H1 (cell line): ENCODE measurements at regions not wholly inside any gene's neighbourhood (a gene's known extent, or its start where the extent isn't known, plus 50 kb on each side); places are given as distances from the start of the nearest gene placed in this dataset.

Experiments
- CTCF ChIA-PET: fragments of 300-600 bp; sonication (Branson Sonifier 250); formaldehyde crosslinking; loops from one replicate; lab custom pipeline; 2021; ENCODE audit not compliant: partially characterized antibody; lab: Charles Lee
- POLR2A ChIA-PET: fragments of 300-600 bp; sonication (Branson Sonifier 250); formaldehyde crosslinking; loops from one replicate; lab custom pipeline; 2021; ENCODE audit warnings: inconsistent platforms; ENCODE audit not compliant: partially characterized antibody; lab: Charles Lee
- DNase-seq, 2 experiments: peaks; one replicate each; pipeline versions ENCODE4 v3.0.0 to v3.0.0-alpha.2; 2010 to 2022; ENCODE audit warnings: low spot score in 2 of 2, low read depth in 1 of 2, mixed read lengths in 1 of 2
- FAIRE-seq: peaks from 2 replicates; lab custom pipeline; 2011; peaks lifted over from hg19 to GRCh38; lab: Jason Lieb, UNC
- H2AFZ ChIP-seq: 2 replicates; pipeline ENCODE4 v1.8.1; 2012; ENCODE audit warnings: low read length, inconsistent platforms
- H2AK5ac ChIP-seq: 2 replicates; pipeline ENCODE4 v1.6.1; 2013; ENCODE audit warnings: low read depth, low read length
- H2BK120ac ChIP-seq: replicated peaks from 2 replicates; pipeline ENCODE3; 2013; ENCODE audit warnings: low read depth, low read length, inconsistent platforms
- H2BK12ac ChIP-seq: 2 replicates; pipeline ENCODE4 v1.6.1; 2013; ENCODE audit warnings: low read depth, low read length
- H2BK15ac ChIP-seq: 2 replicates; pipeline ENCODE4 v1.6.1; 2013; ENCODE audit warnings: low read length
- H2BK20ac ChIP-seq: 2 replicates; pipeline ENCODE4 v1.6.1; 2013; ENCODE audit warnings: low read length
- H2BK5ac ChIP-seq: 2 replicates; pipeline ENCODE4 v1.6.1; 2013; ENCODE audit warnings: low read depth, low read length
- H3K14ac ChIP-seq: 2 replicates; pipeline ENCODE4 v1.6.1; 2013; ENCODE audit warnings: inconsistent platforms; ENCODE audit not compliant: insufficient read length
- H3K18ac ChIP-seq: 2 replicates; pipeline ENCODE4 v1.6.1; 2013; ENCODE audit warnings: low read length; ENCODE audit errors: extremely low read depth
- H3K23ac ChIP-seq: 2 replicates; pipeline ENCODE4 v1.6.1; 2013; ENCODE audit warnings: inconsistent platforms; ENCODE audit not compliant: insufficient read length
- H3K23me2 ChIP-seq: 2 replicates; pipeline ENCODE4 v1.6.1; 2013; ENCODE audit warnings: low read depth, low read length
- H3K27ac ChIP-seq: 2 replicates; pipeline ENCODE4 v1.6.1; 2011; ENCODE audit warnings: low read depth, low read length, inconsistent platforms
- H3K27me3 ChIP-seq, 4 experiments: replicated peaks in 1 of 4; 1 replicate in 1 of 4; 2 replicates in 3 of 4; pipeline versions ENCODE4 v1.6.1 to v1.8.1; 2011 to 2013; ENCODE audit warnings: low read length in 3 of 4, mild to moderate bottlenecking in 3 of 4, inconsistent platforms in 2 of 4, mixed read lengths in 2 of 4, moderate library complexity in 1 of 4; ENCODE audit not compliant: control insufficient read depth in 3 of 4, insufficient read depth in 3 of 4; ENCODE audit errors: extremely low read depth in 1 of 4
- H3K36me3 ChIP-seq, 4 experiments: 2 replicates each; pipeline versions ENCODE4 v1.6.1 to v1.8.1; 2011 to 2013; ENCODE audit warnings: mild to moderate bottlenecking in 4 of 4, low read length in 3 of 4, moderate library complexity in 2 of 4, control low read depth in 1 of 4, inconsistent platforms in 1 of 4; ENCODE audit not compliant: insufficient read depth in 4 of 4, control insufficient read depth in 2 of 4
- H3K4ac ChIP-seq: replicated peaks from 2 replicates; pipeline ENCODE3; 2013; ENCODE audit warnings: low read length, low read depth, mixed read lengths, inconsistent platforms; ENCODE audit not compliant: insufficient read length
- H3K4me1 ChIP-seq, 4 experiments: replicated peaks in 1 of 4; 1 replicate in 1 of 4; 2 replicates in 3 of 4; pipeline versions ENCODE4 v1.6.1 to v1.8.1; 2011 to 2013; ENCODE audit warnings: low read length in 3 of 4, inconsistent platforms in 2 of 4, mixed read lengths in 1 of 4; ENCODE audit not compliant: insufficient read depth in 4 of 4, control insufficient read depth in 3 of 4
- H3K4me2 ChIP-seq, 2 experiments: 2 replicates each; pipeline versions ENCODE4 v1.6.1 to v1.8.1; 2011 to 2013; ENCODE audit warnings: low read depth in 2 of 2, low read length in 2 of 2, control low read depth in 1 of 2, inconsistent platforms in 1 of 2, mild to moderate bottlenecking in 1 of 2; ENCODE audit not compliant: insufficient read depth in 1 of 2
- H3K4me3 ChIP-seq, 4 experiments: fragments of 200-600, 300-600 bp in 1 of 4; sonication (generic), shearing (Covaris generic), sonication (Bioruptor Twin) in 1 of 4; 2 replicates each; pipeline versions ENCODE4 v1.5.1 to v1.8.1; 2011 to 2016; ENCODE audit warnings: low read length in 4 of 4, low read depth in 3 of 4, control low read depth in 2 of 4, inconsistent platforms in 2 of 4, mild to moderate bottlenecking in 2 of 4, mixed read lengths in 1 of 4, moderate library complexity in 1 of 4; ENCODE audit not compliant: insufficient read depth in 2 of 4; ENCODE audit errors: extremely low read depth in 1 of 4
- H3K56ac ChIP-seq: replicated peaks from 2 replicates; pipeline ENCODE3; 2013; ENCODE audit warnings: low read depth, mild to moderate bottlenecking, mixed read lengths, low read length, inconsistent platforms; ENCODE audit not compliant: insufficient read length
- H3K79me1 ChIP-seq: 2 replicates; pipeline ENCODE4 v1.6.1; 2013; ENCODE audit warnings: low read depth, low read length, control low read depth
- H3K79me2 ChIP-seq, 2 experiments: 2 replicates each; pipeline versions ENCODE4 v1.6.1 to v1.8.1; 2012 to 2013; ENCODE audit warnings: low read length in 2 of 2, mild to moderate bottlenecking in 2 of 2, inconsistent platforms in 1 of 2; ENCODE audit not compliant: insufficient read depth in 2 of 2, control insufficient read depth in 1 of 2
- H3K9ac ChIP-seq, 4 experiments: replicated peaks in 1 of 4; 1 replicate in 1 of 4; 2 replicates in 3 of 4; pipeline versions ENCODE4 v1.6.1 to v1.8.1; 2011 to 2013; ENCODE audit warnings: low read depth in 3 of 4, low read length in 3 of 4, control low read depth in 2 of 4, mild to moderate bottlenecking in 2 of 4, moderate library complexity in 2 of 4, inconsistent platforms in 1 of 4; ENCODE audit errors: extremely low read depth in 1 of 4
- H3K9me3 ChIP-seq, 2 experiments: 2 replicates each; pipeline versions ENCODE4 v1.6.1 to v1.8.1; 2012 to 2013; ENCODE audit warnings: mild to moderate bottlenecking in 2 of 2, moderate library complexity in 2 of 2, control low read depth in 1 of 2, inconsistent platforms in 1 of 2, low read depth in 1 of 2, low read length in 1 of 2, mixed read lengths in 1 of 2; ENCODE audit not compliant: insufficient read depth in 2 of 2
- H4K20me1 ChIP-seq, 2 experiments: replicated peaks in 1 of 2; 2 replicates each; pipeline versions ENCODE3 to v1.8.1; 2011 to 2013; ENCODE audit warnings: inconsistent platforms in 2 of 2, low read length in 2 of 2, mild to moderate bottlenecking in 1 of 2; ENCODE audit not compliant: insufficient read depth in 2 of 2, control insufficient read depth in 1 of 2
- H4K5ac ChIP-seq: 2 replicates; pipeline ENCODE4 v1.6.1; 2013; ENCODE audit warnings: low read length, low read depth, mixed read lengths, inconsistent platforms; ENCODE audit not compliant: insufficient read length
- H4K8ac ChIP-seq: 2 replicates; pipeline ENCODE4 v1.8.0; 2013; ENCODE audit warnings: mild to moderate bottlenecking, moderate library complexity, low read length, inconsistent platforms; ENCODE audit not compliant: insufficient read depth; ENCODE audit errors: extremely low read depth
- H4K91ac ChIP-seq: replicated peaks from 2 replicates; pipeline ENCODE3; 2013; ENCODE audit warnings: low read length, mixed read lengths, inconsistent platforms; ENCODE audit not compliant: insufficient read length
- EZH2 ChIP-seq: fragments of 200-600 bp; sonication (generic); IDR thresholded peaks from 2 replicates; pipeline ENCODE4 v1.7.1; 2012; ENCODE audit warnings: low read depth, mild to moderate bottlenecking, moderate library complexity, low read length, inconsistent platforms; ENCODE audit not compliant: severe bottlenecking
- RBBP5 ChIP-seq: IDR thresholded peaks from 2 replicates; pipeline ENCODE4 v1.7.1; 2012; ENCODE audit warnings: low read depth, mild to moderate bottlenecking, inconsistent platforms, low read length, moderate library complexity, borderline replicate concordance
- RFX5 ChIP-seq: IDR thresholded peaks from 2 replicates; pipeline ENCODE4 v1.6.1; 2011; ENCODE audit warnings: low read depth, low read length, improper control_type of control experiment, borderline replicate concordance
- SRF ChIP-seq: IDR thresholded peaks from 2 replicates; pipeline ENCODE4 v1.6.1; 2011; ENCODE audit warnings: mild to moderate bottlenecking, low read depth, low read length, moderate library complexity

GRCh38 chr7:49424109-49424508 lies 349.3 kb upstream of the VWC2 start:
- H3K36me3 ChIP-seq, result no peaks in the 10 kb centered on the region
- H3K79me1 ChIP-seq, result no peaks in the 10 kb centered on the region
- no peaks in the 10 kb centered on the region for H3K9me3 ChIP-seq
- no peak overlapping the region for H2BK15ac ChIP-seq
- no peak overlapping the region for H4K91ac ChIP-seq
- H4K5ac ChIP-seq, result no peak overlapping the region
- H2AFZ ChIP-seq, result no peak overlapping the region
- H3K27me3 ChIP-seq, result no peaks in the 10 kb centered on the region
- no peak overlapping the region for H3K27ac ChIP-seq
- FAIRE-seq, result no peak
- no peak overlapping the region for H4K8ac ChIP-seq
- no peak overlapping the region for H3K23ac ChIP-seq
- H4K20me1 ChIP-seq, result no peaks in the 10 kb centered on the region
- TF ChIP-seq RBBP5 (no peak), EZH2 (no peak), SRF (no peak), RFX5 (no peak)
- CTCF ChIA-PET, result no interaction called here
- H3K4me2 ChIP-seq, result no peak overlapping the region
- no peak overlapping the region for H3K4ac ChIP-seq
- no peak overlapping the region for H3K4me3 ChIP-seq
- no peak overlapping the region for H3K9ac ChIP-seq
- POLR2A ChIA-PET, result no interaction called here
- H2BK120ac ChIP-seq, result no peak overlapping the region
- no peak overlapping the region for H2BK12ac ChIP-seq
- H3K14ac ChIP-seq, result no peak overlapping the region
- H2BK5ac ChIP-seq, result no peak overlapping the region
- H3K4me1 ChIP-seq, result no peaks in the 10 kb centered on the region
- no peak for DNase-seq
- H2BK20ac ChIP-seq, result no peak overlapping the region
- no peak overlapping the region for H2AK5ac ChIP-seq
- H3K79me2 ChIP-seq, result no peaks in the 10 kb centered on the region
- no peaks in the 10 kb centered on the region for H3K23me2 ChIP-seq
- H3K56ac ChIP-seq, result no peak overlapping the region
- no peak overlapping the region for H3K18ac ChIP-seq
